HCT116 (cell line): ENCODE measurements at regions not wholly inside any gene's neighbourhood (a gene's known extent, or its start where the extent isn't known, plus 50 kb on each side); places are given as distances from the start of the nearest gene placed in this dataset.

Experiments
- ATAC-seq: fragments of 200-7000 bp; cut with Tn5 transposase; 2 replicates; pipeline ENCODE4 v1.9.1; 2020; ENCODE audit warnings: mild to moderate bottlenecking, moderate library complexity
- BruUV-seq: library from RNA; stranded (reverse); fragments of 400-500 nt; replicated peaks from 2 replicates; lab custom pipeline; 2021; lab: Mats Ljungman, UMichigan
- CTCF ChIA-PET: fragments of 300-600 bp; sonication (Branson Sonifier 250); formaldehyde crosslinking; loops from one replicate; lab custom pipeline; 2021; ENCODE audit warnings: antibody characterized with exemption; lab: Charles Lee
- POLR2A ChIA-PET: fragments of 300-600, 350-600 bp; sonication (Branson Sonifier 250); formaldehyde crosslinking; loops from one replicate; lab custom pipeline; 2021; ENCODE audit warnings: antibody characterized with exemption; lab: Charles Lee
- RAD21 ChIA-PET, 2 experiments: fragments of 300-600 bp; sonication (Branson Sonifier 250); formaldehyde crosslinking; loops; one replicate each; lab custom pipeline; 2023; ENCODE audit warnings: low total read pairs in 2 of 2; ENCODE audit not compliant: uncharacterized antibody in 2 of 2, unreplicated experiment in 2 of 2, low non-redundant PET in 1 of 2; lab: Charles Lee
- DNase-seq: peaks from one replicate; pipeline ENCODE4 v3.0.0-alpha.2; 2010; ENCODE audit warnings: low read depth, low spot score
- H2AFZ ChIP-seq: fragments of 200-600 bp; shearing (Covaris generic), sonication (generic); 2 replicates; pipeline ENCODE4 v1.6.1; 2017; ENCODE audit warnings: low read depth, mixed run types, mixed read lengths, antibody characterized with exemption, low read length; ENCODE audit not compliant: poor library complexity, severe bottlenecking
- H3K27ac ChIP-seq: 2 replicates; pipeline ENCODE4 v1.5.1; 2012; ENCODE audit warnings: low read depth, low read length
- H3K27me3 ChIP-seq: fragments of 200-600 bp; sonication (generic); 2 replicates; pipeline ENCODE4 v1.6.1; 2016; ENCODE audit warnings: mixed run types, low read length, mixed read lengths; ENCODE audit not compliant: insufficient read depth
- H3K36me3 ChIP-seq, 2 experiments: fragments of 200-500 bp in 1 of 2; fragments of 200-600 bp in 1 of 2; sonication (Bioruptor generic) in 1 of 2; sonication (generic) in 1 of 2; 2 replicates each; pipeline versions ENCODE4 v1.5.1 to v1.6.1; 2014 to 2016; ENCODE audit warnings: low read length in 2 of 2, inconsistent platforms in 1 of 2, mixed read lengths in 1 of 2, mixed run types in 1 of 2; ENCODE audit not compliant: insufficient read depth in 2 of 2, control insufficient read depth in 1 of 2
- H3K4me1 ChIP-seq, 2 experiments: fragments of 200-600 bp in 1 of 2; sonication (generic) in 1 of 2; 2 replicates each; pipeline versions ENCODE4 v1.5.1 to v1.6.1; 2012 to 2017; ENCODE audit warnings: low read length in 2 of 2, inconsistent platforms in 1 of 2, mild to moderate bottlenecking in 1 of 2, mixed read lengths in 1 of 2, mixed run types in 1 of 2, moderate library complexity in 1 of 2; ENCODE audit not compliant: insufficient read depth in 2 of 2, control insufficient read depth in 1 of 2
- H3K4me2 ChIP-seq: fragments of 200-600 bp; sonication (generic); 2 replicates; pipeline ENCODE4 v1.6.1; 2017; ENCODE audit warnings: mixed run types, low read length, mixed read lengths
- H3K4me3 ChIP-seq, 2 experiments: fragments of 200-600 bp in 1 of 2; sonication (generic) in 1 of 2; replicated peaks in 1 of 2; 2 replicates each; pipeline ENCODE4 v1.5.1; 2011 to 2016; ENCODE audit warnings: low read length in 2 of 2, control low read depth in 1 of 2, low read depth in 1 of 2, mild to moderate bottlenecking in 1 of 2, mixed read lengths in 1 of 2, mixed run types in 1 of 2
- H3K79me2 ChIP-seq: fragments of 200-600 bp; sonication (generic); 2 replicates; pipeline ENCODE4 v1.6.1; 2017; ENCODE audit warnings: mild to moderate bottlenecking, mixed run types, low read length, moderate library complexity, mixed read lengths; ENCODE audit not compliant: insufficient read depth
- H3K9ac ChIP-seq: fragments of 200-600 bp; sonication (generic); 2 replicates; pipeline ENCODE4 v1.6.1; 2016; ENCODE audit warnings: low read length, mixed read lengths
- H3K9me2 ChIP-seq: fragments of 200-600 bp; sonication (generic), shearing (Covaris generic); 2 replicates; pipeline ENCODE4 v1.6.1; 2017; ENCODE audit warnings: mixed run types, mild to moderate bottlenecking, moderate library complexity; ENCODE audit not compliant: insufficient read depth
- H3K9me3 ChIP-seq, 2 experiments: fragments of 200-500 bp in 1 of 2; fragments of 200-600 bp in 1 of 2; sonication (Bioruptor generic) in 1 of 2; sonication (generic) in 1 of 2; 2 replicates each; pipeline ENCODE4 v1.6.1; 2014 to 2017; ENCODE audit warnings: low read length in 2 of 2, mixed read lengths in 2 of 2, inconsistent platforms in 1 of 2, low read depth in 1 of 2, mild to moderate bottlenecking in 1 of 2, mixed run types in 1 of 2, moderate library complexity in 1 of 2; ENCODE audit not compliant: control insufficient read depth in 1 of 2, insufficient read depth in 1 of 2
- H4K20me1 ChIP-seq: fragments of 200-600 bp; sonication (generic), shearing (Covaris generic); 2 replicates; pipeline ENCODE4 v1.6.1; 2017; ENCODE audit warnings: mixed run types, mild to moderate bottlenecking, moderate library complexity; ENCODE audit not compliant: insufficient read depth
- CBX3 ChIP-seq: IDR thresholded peaks from 2 replicates; pipeline ENCODE4 v1.6.1; 2012; ENCODE audit warnings: low read depth
- CTCF ChIP-seq, 3 experiments: fragments of 200-600 bp in 1 of 3; sonication (generic) in 1 of 3; IDR thresholded peaks in 2 of 3; conservative IDR thresholded peaks in 1 of 3; 2 replicates each; pipeline ENCODE4 v1.5.1; 2012 to 2017; ENCODE audit warnings: low read depth in 2 of 3, low read length in 2 of 3, antibody characterized with exemption in 1 of 3, borderline replicate concordance in 1 of 3, control low read depth in 1 of 3, mild to moderate bottlenecking in 1 of 3, mixed read lengths in 1 of 3, mixed run types in 1 of 3, moderate library complexity in 1 of 3; ENCODE audit not compliant: insufficient read depth in 1 of 3
- FOSL1 ChIP-seq: IDR thresholded peaks from 2 replicates; pipeline ENCODE4 v1.6.1; 2012; ENCODE audit warnings: low read depth
- MAX ChIP-seq: IDR thresholded peaks from 2 replicates; pipeline ENCODE4 v1.6.1; 2012
- POLR2A ChIP-seq: IDR thresholded peaks from 2 replicates; pipeline ENCODE4 v1.7.0; 2011; ENCODE audit warnings: borderline replicate concordance; ENCODE audit not compliant: insufficient read depth, insufficient read length; ENCODE audit errors: extremely low read depth
- POLR2AphosphoS5 ChIP-seq: IDR thresholded peaks from 2 replicates; pipeline ENCODE4 v1.6.1; 2011; ENCODE audit warnings: mild to moderate bottlenecking, low read depth, low read length, moderate library complexity
- RAD21 ChIP-seq: IDR thresholded peaks from 2 replicates; pipeline ENCODE4 v1.6.1; 2012; ENCODE audit warnings: low read depth, mild to moderate bottlenecking
- TCF7L2 ChIP-seq: IDR thresholded peaks from 2 replicates; pipeline ENCODE4 v1.7.0; 2011; ENCODE audit warnings: borderline replicate concordance, inconsistent platforms; ENCODE audit not compliant: insufficient read depth, insufficient read length; ENCODE audit errors: extremely low read depth
- YY1 ChIP-seq: IDR thresholded peaks from 2 replicates; pipeline ENCODE4 v1.6.1; 2011; ENCODE audit warnings: low read length, low read depth, moderate library complexity, mild to moderate bottlenecking; ENCODE audit not compliant: insufficient replicate concordance; ENCODE audit errors: extremely low read depth
- ZBTB33 ChIP-seq: IDR thresholded peaks from 2 replicates; pipeline ENCODE4 v1.6.1; 2011; ENCODE audit warnings: mild to moderate bottlenecking, low read length, moderate library complexity; ENCODE audit not compliant: insufficient replicate concordance; ENCODE audit errors: extremely low read depth
- ZFX ChIP-seq: fragments of 450-650 bp; IDR thresholded peaks from 2 replicates; pipeline ENCODE4 v1.6.1; 2017
- intact Hi-C: fragments of 100-400 bp; cut with micrococcal nuclease; formaldehyde crosslinking; loops from 2 replicates; pipeline ENCODE4 v1.10.0; 2022

GRCh38 chr2:173446722-173447121 is 92.0 kb downstream of the CDCA7 start:
- ChIA-PET CTCF (no interaction called here), POLR2A (no interaction called here), RAD21 (no interaction called here)
- ATAC-seq = no peak
- intact Hi-C loops = loop anchor here (5.0 kb wide), 1 partner anchor 419 kb away; no protein-coding TSS in a partner anchor
- H3K79me2 ChIP-seq = no peaks in the 10 kb centered on the region
- H3K4me1 ChIP-seq = peaks cover 2 to 6% of the 10 kb centered on the region in 2 experiments; a peak in 2 of 4 replicates
- H4K20me1 ChIP-seq = no peaks in the 10 kb centered on the region
- no peaks in the 10 kb centered on the region for H3K36me3 ChIP-seq
- H3K9ac ChIP-seq = no peak overlapping the region
- no peak overlapping the region for H2AFZ ChIP-seq
- H3K27ac ChIP-seq = no peak overlapping the region
- H3K4me2 ChIP-seq = no peak overlapping the region
- no peaks in the 10 kb centered on the region for H3K9me2 ChIP-seq
- TF ChIP-seq ZFX = no peak
- TF ChIP-seq TCF7L2 = no peak
- DNase-seq = no peak
- no peaks in the 10 kb centered on the region for H3K27me3 ChIP-seq
- no peak overlapping the region for H3K4me3 ChIP-seq
- no TSS peak for BruUV-seq
- H3K9me3 ChIP-seq = no peaks in the 10 kb centered on the region

- no peaks in the 10 kb centered on the region for H3K27me3 ChIP-seq
- H3K9me2 ChIP-seq = no peaks in the 10 kb centered on the region
- ChIA-PET POLR2A (interaction anchor here (0.9 to 1.3 kb wide), 3 partner anchors 10 to 892 kb away, joined by 3 read pairs; no protein-coding TSS in a partner anchor), CTCF (interaction anchor here (0.6 to 3.1 kb wide), 15 partner anchors 10 to 635 kb away, joined by 3 to 42 read pairs (median 3); no protein-coding TSS in a partner anchor)
- BruUV-seq = no TSS peak
- intact Hi-C loops = loop anchor here (1.0 to 5.0 kb wide), 2 partner anchors 47 to 422 kb away; no protein-coding TSS in a partner anchor
- peak overlapping the region; percentile 39 to 58 for H3K4me3 ChIP-seq
- H3K36me3 ChIP-seq = no peaks in the 10 kb centered on the region
- peak; percentile 94 for ATAC-seq
- no peaks in the 10 kb centered on the region for H3K9me3 ChIP-seq
- H3K79me2 ChIP-seq = no peaks in the 10 kb centered on the region
- H2AFZ ChIP-seq = peak overlapping the region; percentile 98
- peak; percentile 57; the same call in 1 of the 2 replicates for TF ChIP-seq CBX3
- peak; percentile 34 for TF ChIP-seq ZBTB33
- no peak for TF ChIP-seq FOSL1
- no peak; the same call in 1 of the 2 replicates for TF ChIP-seq ZFX
- TF ChIP-seq MAX = peak; percentile 25; the same call in 1 of the 2 replicates
- peak; percentile 70 to 93 (median 87) for TF ChIP-seq CTCF (IDR thresholded peaks at IDR 0.05 in 2 of 3, conservative IDR thresholded peaks at IDR 0.05 in 1 of 3; ENCODE audit: borderline replicate concordance in 1 of 3, insufficient read depth in 1 of 3, low read depth in 2 of 3, low read length in 2 of 3)
- peak; percentile 89 for TF ChIP-seq POLR2AphosphoS5
- TF ChIP-seq YY1 = peak; percentile 62
- TF ChIP-seq POLR2A = peak; percentile 65
- no peak for TF ChIP-seq TCF7L2
- TF ChIP-seq RAD21 = peak; percentile 80
- TF ChIP-seq, all 23 proteins: peak for 8
- H3K4me1 ChIP-seq = peaks cover 2 to 6% of the 10 kb centered on the region in 2 experiments; a peak in 2 of 4 replicates
- H4K20me1 ChIP-seq = no peaks in the 10 kb centered on the region
- H3K9ac ChIP-seq = peak overlapping the region; percentile 51; the same call in 1 of the 2 replicates
- DNase-seq = peak; percentile 85
- peak overlapping the region; percentile 91 for H3K4me2 ChIP-seq
- RAD21 ChIA-PET = interaction anchor here (1.0 to 1.3 kb wide), 3 partner anchors 46 to 119 kb away, joined by 3 to 6 read pairs (median 6); no protein-coding TSS in a partner anchor
- H3K27ac ChIP-seq = peak overlapping the region; percentile 53
Measured at GRCh38 chr2:173448938-173449471, 94.3 kb downstream of the CDCA7 start.
